ENCODE measurements at regions not wholly inside any gene's neighbourhood (a gene's known extent, or its start where the extent isn't known, plus 50 kb on each side); places are given as distances from the start of the nearest gene placed in this dataset.
"Not testable (repeated sequence)": the region's sequence is repeated elsewhere in the genome, so short reads cannot be mapped to it uniquely, and the experiment has no call there.

DNA sequence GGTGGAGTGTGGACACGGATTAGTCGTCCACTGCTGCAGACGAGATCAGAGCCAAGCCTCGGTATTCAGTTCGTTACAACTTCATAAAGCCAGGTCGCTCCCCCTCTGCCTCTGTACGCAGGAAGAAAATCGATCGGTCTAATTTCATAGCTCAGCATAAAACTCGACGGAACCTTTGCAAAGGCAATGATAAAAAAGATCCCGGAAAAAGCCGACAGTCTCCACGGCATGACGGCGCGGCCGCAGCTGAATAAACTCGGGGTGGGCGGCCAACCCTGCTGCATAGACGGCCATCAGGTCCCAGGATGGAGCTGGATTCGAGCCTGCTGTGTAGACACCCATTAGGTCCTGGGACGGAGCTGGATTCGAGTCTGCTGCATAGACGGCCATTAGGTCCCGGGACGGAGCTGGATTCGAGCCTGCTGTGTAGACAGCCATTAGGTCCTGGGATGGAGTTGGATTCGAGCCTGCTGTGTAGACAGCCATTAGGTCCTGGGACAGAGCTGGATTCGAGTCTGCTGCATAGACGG, 113.8 kb upstream of the PPP2R3B start:
- DNase-seq = no peak

DNA sequence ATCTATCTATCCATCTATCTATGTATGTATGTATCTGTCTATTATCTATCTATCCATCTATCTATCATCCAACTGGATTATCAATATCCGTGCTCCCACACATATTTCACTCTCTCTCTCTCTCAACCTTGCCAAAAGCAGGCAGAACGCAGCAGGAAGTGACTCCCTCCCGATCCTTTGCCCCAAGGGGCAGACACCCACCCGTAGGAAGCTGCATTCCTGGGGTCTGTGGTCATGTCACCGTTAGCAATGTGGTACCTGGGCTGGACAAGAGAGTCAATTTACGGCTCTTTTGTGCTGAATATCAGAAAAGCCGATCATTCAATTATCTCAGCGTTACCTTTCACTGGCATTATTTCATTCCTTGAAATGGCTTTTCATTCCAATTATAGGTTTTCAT, 119.6 kb upstream of the PPP2R3B start:
- no peak for DNase-seq

- no peak for DNase-seq
Measured at GRCh38 chrX:508163-508562, 121.5 kb upstream of the PPP2R3B start.

DNA sequence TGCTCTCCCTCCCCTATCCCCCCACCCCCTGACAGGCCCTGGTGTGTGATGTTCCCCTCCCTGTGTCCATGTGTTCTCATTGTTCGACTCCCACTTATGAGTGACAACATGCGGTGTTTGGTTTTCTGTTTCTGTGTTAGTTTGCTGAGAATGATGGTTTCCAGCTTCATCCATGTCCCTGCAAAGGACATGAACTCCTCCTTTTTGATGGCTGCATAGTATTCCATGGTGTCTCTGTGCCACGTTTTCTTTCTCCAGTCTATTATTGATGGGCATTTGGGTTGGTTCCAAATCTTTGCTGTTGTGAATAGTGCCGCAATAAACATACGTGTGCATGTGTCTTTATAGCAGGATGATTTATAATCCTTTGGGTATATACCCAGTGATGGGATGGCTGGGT, 121.8 kb upstream of the SHOX start:
- not testable (repeated sequence) for DNase-seq

DNA sequence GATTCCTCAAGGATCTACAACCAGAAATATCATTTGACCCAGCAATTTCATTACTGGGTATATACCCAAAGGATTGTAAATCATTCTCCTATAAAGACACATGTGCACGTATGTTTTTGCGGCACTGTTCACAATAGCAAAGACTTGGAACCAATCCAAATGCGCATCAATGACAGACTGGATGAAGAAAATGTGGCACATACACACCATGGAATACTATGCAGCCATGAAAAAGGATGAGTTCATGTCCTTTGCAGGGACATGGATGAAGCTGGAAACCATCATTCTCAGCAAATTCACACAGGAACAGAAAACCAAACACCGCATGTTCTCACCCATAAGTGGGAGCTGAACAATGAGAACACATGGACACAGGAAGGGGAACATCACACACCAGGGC, 119.5 kb upstream of the SHOX start:
- DNase-seq = not testable (repeated sequence)

- DNase-seq = no peak
Measured at GRCh38 chrX:518319-518718, 112.3 kb upstream of the SHOX start.

GRCh38 chrX:519741-520140, 110.8 kb upstream of the SHOX start:
- no peak for DNase-seq

DNA sequence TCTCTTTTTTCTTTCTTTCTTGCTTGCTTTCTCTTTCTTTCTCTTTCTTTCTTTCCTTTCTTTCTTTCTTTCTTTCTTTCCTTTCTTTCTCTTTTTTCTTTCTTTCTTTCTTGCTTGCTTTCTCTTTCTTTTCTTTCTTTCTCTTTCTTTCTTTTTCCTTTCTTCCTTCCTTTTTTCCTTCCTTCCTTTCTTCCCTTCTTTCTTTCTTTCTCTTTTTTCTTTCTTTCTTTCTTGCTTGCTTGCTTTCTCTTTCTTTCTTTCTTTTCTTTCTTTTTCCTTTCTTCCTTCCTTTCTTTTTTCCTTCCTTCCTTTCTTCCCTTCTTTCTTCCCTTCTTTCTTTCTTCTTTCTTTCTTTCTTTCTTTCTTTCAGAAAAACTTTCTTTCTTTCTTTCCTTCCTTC, 108.1 kb upstream of the SHOX start:
- no peak for DNase-seq

- DNase-seq = no peak
Measured at GRCh38 chrX:525134-525533, 105.5 kb upstream of the SHOX start.

DNA sequence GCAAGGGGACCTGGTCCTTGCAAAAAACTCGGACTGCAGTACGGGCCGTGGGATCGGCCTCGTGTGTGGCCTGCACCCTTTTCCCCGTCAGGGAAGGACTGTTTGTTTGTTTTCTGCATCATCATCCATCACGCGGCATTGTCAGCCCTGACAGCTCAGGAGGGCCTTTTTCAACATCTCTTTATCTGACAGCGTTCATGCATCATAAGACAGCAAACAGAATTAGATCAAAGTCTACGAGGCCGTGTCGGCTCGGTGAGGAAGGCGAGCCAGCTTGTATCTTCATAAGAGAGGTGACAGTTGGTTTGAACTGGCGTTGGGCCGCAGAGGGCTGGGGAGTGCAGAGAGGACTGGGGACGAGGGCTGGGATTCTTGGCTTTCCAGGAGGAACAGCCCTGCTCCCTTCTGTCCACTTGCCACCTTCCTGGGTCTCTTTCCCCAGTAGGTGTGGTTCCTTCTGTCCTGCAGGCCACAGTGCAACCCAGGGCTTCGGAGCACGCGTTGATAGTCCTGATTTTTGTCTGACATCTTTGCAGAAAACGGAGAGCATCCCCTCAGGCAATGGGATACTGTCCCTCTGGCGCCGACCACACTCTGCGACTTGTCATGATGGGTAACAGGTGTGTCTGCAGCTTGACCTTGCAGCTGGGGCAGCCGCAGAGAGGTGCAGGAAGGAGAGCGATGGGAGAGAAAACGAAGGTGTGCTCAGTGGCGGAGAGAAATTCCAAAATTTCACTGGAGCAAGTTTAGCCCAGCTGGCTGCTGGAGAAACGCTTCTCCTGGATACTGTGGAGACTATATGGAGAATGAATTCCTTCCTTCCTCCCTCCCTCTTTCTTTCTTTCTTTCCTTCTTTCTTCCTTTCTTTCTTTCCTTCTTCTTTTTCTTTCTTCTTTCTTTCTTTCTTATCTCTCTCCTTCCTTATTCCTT, 104.0 kb upstream of the SHOX start:
- no peak for DNase-seq

DNA sequence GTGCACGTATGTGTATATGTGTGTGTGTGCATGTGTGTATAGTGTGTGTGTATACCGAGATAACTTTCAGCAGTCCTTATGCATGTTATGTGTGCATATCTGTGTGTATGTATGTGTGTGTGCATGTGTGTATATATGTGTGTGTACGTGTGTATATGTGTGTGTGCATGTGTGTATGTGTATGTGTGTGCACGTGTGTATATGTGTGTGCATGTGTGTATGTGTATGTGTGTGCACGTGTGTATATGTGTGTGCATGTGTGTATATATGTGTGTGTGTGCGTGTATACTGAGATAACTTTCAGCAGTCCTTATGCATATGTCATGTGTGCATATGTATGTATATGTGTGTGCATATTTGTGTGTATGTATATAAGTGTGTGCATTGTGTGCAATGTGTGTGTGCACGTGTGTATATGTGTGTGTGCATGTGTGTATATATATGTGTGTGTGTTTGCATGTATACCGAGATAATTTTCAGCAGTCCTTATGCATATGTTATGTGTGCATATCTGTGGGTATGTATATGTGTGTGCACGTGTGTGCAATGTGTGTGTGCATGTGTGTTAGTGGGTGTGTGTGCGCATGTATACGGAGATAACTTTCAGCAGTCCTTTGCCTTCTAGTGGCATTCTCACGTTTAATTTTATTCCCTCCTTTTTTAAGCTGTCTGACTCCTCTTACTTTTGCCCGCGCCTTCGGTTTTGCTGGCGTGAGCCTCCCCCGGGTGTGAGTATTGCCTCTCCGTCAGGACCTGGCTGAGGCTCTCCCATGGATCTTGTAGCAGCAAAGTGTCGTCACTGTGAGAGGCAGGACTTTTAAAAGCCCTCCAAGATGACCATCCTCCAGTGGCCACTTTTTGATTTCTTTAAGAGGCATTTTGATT, 99.6 kb upstream of the SHOX start:
- no peak for DNase-seq

GRCh38 chrX:531611-531936, 99.0 kb upstream of the SHOX start:
- no peak for DNase-seq

GRCh38 chrX:534804-535203, 95.8 kb upstream of the SHOX start:
- DNase-seq = no peak

- no peak for DNase-seq
Measured at GRCh38 chrX:536616-537015, 94.0 kb upstream of the SHOX start.

DNA sequence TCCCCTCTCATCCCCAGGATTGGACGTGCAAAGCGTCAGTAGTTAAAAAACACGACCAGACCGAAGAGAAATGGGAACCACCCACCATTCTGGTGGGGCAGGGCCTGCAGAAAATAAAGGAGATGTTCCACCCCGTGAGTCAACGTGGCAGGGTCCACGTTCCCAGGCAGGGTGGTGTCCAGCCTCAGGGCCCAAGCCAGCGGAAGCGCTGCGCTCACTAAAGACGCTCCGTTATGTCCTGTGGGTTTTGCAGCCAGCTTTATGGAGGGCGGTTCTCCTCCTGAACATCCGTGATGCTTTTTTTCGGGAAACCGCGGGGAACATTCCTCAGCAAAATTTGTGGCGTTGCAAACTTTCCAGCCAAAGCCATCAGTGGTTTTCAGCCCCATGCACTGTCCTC, 93.4 kb upstream of the SHOX start:
- DNase-seq = no peak

DNA sequence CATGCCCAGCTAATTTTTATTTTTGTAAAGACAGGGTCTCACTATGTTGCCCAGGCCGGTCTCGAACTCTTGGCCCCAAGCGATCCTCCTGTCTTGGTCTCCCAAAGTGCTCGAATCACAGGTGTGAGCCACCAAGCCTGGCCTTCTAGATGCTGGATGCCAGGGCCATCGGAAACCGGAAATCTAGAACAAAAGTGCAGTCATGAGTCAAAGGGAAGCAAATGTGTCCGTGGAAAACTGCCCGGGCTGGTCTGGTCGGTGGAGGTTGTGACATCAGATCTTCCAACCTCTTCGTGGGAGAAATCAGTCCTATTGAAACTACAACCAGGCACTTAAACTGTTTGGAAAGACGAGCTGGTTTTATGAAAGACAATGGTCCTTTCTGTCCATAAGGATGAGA, 92.3 kb upstream of the SHOX start:
- DNase-seq = no peak

DNA sequence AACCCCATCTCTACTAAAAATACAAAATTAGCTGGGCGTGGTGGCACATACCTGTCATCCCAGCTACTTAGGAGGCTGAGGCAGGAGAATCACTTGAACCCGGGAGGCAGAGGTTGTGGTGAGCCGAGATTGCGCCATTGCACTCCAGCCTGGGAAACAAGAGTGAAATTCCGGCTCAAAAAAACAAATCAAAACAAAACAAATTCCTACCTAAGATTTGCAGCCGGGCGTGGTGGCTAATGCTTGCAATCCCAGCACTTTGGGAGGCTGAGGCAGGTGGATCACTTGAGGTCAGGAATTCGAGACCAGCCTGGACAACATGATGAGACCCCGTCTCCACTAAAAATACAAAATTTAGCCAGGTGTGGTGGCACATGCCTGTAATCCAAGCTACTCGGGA, 89.6 kb upstream of the SHOX start:
- not testable (repeated sequence) for DNase-seq

GRCh38 chrX:542179-542578, 88.4 kb upstream of the SHOX start:
- no peak for DNase-seq

DNA sequence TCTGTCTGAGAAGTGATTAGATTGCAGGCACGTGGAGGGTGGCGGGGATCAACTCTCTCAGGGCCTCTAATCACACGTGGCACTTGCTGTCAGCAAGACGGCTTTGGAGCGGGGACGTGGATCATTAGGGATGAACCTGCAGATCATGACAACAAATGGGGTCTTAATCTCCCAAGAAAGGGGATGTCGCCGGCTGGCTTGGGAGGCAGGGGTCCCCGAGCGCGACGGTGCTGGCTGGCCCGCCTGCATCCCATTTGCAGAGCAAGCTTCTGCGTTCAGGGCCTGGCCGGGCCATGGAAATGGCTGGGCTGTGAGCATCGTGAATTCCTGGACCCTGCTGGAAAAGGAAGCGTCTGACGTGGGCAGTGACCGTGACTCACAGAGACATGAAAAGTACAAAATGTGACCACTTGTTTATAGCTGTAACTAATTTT, 85.1 kb upstream of the SHOX start:
- DNase-seq = no peak

DNA sequence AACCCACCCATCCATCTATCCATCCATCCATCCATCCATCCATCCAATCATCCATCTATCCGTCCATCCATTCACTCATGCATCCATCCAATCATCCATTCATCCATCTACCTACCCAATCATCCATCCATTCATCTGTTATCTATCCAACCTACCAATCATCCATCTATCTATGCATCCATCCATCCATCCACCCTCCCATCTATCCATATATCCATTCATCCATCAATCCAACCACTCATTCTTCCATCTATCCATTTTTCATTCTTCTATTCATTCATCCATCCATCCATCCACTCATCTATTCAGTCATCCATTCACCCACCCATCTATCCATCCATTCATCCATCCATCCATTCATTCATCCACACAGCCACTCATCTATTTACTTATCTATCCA, 80.1 kb upstream of the SHOX start:
- DNase-seq = no peak

DNA sequence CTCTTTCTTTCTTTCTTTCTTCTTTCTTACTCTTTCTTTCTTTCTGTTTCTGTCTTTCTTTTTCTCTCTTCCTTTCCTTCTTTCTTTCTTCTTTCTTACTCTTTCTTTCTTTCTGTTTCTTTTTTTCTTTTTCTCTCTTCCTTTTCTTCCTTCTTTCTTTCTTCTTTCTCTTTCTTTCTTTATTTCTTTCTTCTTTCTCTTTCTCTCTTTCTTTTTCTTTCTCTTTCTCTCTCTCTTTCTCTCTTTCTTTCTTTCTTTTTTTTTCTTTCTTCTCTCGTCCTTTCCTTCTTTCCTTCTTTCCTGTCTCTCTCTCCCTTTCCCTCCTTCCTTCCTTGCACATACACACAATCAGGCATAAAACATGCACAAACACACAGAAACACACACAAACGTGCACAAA, 79.3 kb upstream of the SHOX start:
- no peak for DNase-seq

- no peak for DNase-seq
Measured at GRCh38 chrX:552496-552895, 78.1 kb upstream of the SHOX start.

DNA sequence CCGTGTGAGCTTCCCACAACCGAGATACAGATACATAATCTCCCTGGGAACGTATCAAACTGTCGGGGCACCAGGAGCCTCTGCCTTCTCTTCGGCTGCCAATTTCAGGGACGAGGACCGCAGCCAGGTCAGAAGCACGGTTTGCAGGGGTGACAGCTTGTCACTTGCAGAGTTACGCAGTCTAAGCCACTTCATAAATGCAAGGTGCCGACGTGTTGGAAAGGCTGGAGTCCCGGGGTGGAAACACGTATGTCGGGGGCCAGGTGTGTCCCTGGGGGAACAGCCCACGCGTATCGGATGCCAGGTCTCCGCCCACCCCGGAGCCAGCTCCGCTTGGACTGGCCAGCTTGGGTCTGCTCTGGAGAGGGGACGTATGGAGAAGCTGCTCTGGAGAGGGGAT, 76.3 kb upstream of the SHOX start:
- no peak for DNase-seq

Data from fibroblast of skin of abdomen (primary cell).